GM19025 (cell line): ENCODE measurements at regions not wholly inside any gene's neighbourhood (a gene's known extent, or its start where the extent isn't known, plus 50 kb on each side); places are given as distances from the start of the nearest gene placed in this dataset.
"Not testable (repeated sequence)": the region's sequence is repeated elsewhere in the genome, so short reads cannot be mapped to it uniquely, and the experiment has no call there.

Experiments used
- ATAC-seq: cut with Tn5 transposase; IDR thresholded peaks from one replicate; pipeline ENCODE4 v1.9.1; 2021; ENCODE audit warnings: mild to moderate bottlenecking, low read depth, moderate library complexity; ENCODE audit not compliant: unreplicated experiment

GRCh38 chr9:67331634-67332033 lies 339.3 kb upstream of the SPATA31A3 start:
- not testable (repeated sequence) for ATAC-seq

DNA sequence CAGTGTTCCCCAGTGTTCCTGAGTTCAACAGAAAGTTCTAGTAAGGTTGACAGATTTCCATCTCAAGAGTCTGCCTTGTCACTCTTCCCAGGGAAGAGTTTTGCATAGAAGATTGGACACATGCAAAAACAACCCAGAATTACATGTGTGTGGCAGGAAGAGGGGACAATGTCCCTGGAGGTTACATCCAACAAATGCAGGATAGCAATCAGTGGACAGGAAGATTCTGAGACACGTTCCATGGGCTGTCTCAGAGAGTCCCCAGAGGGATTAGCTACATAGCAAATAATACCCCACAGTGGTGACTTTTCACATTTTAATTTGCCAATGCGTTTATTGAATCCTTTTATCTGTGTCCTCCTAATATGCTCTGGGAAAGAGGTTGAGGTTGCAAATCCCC lies 321.1 kb upstream of the SPATA31A3 start:
- ATAC-seq, result not testable (repeated sequence)

- ATAC-seq, result not testable (repeated sequence)
These were observed 320.2 kb upstream of the SPATA31A3 start for GRCh38 chr9:67312504-67312903.

- ATAC-seq, result not testable (repeated sequence)
These were observed 314.8 kb upstream of the SPATA31A3 start for GRCh38 chr9:67307109-67307508.

DNA sequence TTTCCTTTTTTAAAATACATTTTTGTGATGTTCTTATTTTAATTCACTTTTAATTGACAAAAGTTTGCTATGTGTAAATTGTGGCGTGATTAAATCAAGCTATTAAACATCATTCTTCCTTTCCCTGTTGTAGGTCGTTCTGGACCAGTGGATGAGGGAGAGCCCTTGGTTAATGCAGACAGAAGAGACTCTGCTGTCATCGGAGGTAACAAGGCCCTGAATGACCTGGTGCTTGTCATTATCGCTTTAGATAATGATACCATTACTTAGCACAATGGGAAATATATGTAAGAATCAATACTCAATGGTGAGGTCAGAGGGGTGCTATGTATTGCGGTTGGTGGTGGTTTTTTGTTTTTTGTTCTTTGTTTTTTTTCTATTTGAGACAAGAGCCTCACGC lies 296.4 kb upstream of the SPATA31A3 start:
- ATAC-seq, result not testable (repeated sequence)

- ATAC-seq, result not testable (repeated sequence)
These were observed 295.9 kb upstream of the SPATA31A3 start for GRCh38 chr9:67288117-67288735.

DNA sequence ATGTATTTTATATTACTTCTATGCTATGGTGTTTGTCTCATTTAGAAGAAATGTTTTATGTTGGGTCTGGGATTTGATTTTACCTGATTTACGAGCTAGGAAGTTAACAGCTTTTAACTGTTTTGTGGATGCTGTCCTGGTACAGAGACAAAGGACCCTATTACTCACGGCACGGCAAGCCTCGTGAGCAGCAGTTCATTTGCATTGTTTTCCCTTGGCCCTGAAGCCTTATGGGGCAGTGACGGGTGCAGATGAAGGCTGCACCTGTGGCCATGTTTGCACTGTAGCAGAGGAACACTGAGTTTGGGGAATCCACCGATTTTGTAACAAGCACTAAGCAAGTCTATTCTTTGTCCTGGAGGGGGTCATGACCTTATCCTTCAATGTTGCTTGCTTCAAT lies 291.9 kb upstream of the SPATA31A3 start:
- not testable (repeated sequence) for ATAC-seq

DNA sequence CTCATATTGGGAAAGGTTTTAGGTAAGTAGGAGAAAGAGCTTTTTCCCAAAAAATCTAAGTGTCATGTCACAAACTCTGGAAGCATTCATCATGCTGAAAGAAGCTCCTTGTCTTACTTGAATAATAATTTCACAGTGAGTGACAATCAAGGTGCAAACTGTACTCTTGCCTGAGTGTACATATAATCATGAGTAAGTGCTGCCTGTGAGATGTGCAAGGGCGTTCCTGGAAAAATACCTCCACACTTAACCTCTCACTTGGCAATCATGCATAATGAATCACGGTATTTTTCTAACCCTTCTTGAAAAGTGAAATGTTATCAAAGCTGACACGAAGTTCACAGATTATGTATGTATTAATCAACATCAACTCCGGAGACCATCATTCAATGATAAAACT lies 289.2 kb upstream of the SPATA31A3 start:
- not testable (repeated sequence) for ATAC-seq

- not testable (repeated sequence) for ATAC-seq
These were observed 277.3 kb upstream of the SPATA31A3 start for GRCh38 chr9:67269692-67270091.

DNA sequence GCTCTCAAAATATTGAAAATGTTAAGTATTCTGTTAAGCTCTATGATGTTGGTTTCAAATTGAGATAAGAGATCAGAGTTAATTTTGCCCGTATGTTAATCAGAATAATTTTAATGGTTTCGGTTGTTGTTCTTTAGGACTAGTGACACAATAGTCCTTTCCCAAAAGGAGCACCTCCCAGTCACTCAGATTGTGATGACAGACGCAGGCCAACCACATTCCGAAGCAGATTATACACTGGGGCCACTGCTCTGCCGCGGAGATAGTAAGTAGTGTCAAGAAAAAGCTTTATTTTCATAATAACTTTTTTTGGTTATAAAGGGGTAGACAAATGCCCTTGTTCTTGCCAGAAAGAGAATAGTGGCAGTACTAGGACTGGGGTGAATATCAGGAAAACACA lies 265.5 kb upstream of the SPATA31A3 start:
- not testable (repeated sequence) for ATAC-seq

DNA sequence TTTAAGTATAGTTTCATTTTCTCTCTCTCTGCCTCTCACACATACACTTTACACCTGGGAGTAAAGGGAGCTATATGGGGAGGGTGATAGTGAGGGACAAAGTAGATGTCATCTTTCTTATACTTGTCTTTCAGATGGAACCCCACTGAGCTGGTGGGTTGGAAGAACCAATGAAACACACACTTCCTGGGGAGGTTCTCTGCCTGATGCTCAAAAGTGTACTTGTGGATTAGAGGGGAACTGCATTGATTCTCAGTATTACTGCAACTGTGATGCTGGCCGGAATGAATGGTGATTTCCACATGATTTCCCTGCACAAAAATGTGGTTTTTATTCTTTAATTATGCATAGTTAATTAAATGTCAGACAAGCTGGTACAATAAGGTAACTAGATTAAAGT lies 256.6 kb upstream of the SPATA31A3 start:
- ATAC-seq, result not testable (repeated sequence)

- not testable (repeated sequence) for ATAC-seq
These were observed 219.7 kb upstream of the SPATA31A3 start for GRCh38 chr9:67212073-67212472.

- not testable (repeated sequence) for ATAC-seq
These were observed 218.5 kb upstream of the SPATA31A3 start for GRCh38 chr9:67210842-67211241.

DNA sequence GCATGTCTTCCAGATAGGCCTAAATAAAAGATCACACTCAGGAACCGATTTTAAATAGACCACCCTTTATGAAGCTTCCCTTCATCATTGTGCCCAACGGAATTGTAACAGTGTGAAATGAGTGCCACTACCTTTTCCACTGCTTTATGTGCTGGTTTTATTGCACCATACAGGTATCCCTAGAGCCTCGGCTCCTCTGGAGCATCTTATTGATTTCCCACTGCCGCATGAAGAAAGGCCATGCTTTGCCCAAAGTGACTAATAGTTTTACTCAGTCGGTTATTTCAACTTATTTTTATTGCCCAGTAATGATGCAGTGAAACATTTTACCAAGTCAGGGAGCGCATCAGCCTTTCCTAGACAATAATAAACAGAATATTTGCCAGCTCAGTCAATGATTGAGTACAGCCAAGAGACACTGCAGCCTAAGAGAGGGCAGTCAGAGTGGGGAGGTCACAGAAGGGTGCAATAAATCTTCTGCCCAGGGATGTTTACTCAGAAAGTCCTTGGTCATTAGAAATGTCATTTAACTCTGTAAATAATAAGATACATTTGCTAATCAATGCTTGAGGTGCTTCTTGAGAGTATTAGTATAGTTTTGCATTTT lies 216.6 kb upstream of the SPATA31A3 start:
- not testable (repeated sequence) for ATAC-seq

DNA sequence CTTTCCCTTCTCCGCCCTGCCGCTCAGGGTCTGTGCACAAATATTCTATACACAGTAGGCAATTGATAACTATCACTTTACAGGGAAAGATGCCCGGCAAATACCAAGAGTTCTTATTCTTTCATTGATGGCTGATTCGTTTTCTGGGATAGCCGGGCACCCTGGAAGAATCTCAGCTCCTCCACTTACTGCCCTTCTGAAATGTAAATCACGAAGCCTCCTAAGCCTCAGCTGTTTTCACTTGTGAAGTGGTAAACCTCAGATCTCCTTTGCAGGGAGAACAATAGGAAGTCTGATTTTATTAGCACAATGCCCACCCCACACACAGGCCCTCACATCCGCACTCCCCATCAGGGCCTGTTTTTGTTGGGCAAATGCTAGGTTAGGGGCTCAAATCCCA lies 203.8 kb upstream of the SPATA31A3 start:
- ATAC-seq, result not testable (repeated sequence)

GRCh38 chr9:67195357-67195756 lies 203.0 kb upstream of the SPATA31A3 start:
- ATAC-seq, result not testable (repeated sequence)

GRCh38 chr9:67179185-67179584 lies 186.8 kb upstream of the SPATA31A3 start:
- not testable (repeated sequence) for ATAC-seq

- not testable (repeated sequence) for ATAC-seq
These were observed 182.8 kb upstream of the SPATA31A3 start for GRCh38 chr9:67175167-67175566.

DNA sequence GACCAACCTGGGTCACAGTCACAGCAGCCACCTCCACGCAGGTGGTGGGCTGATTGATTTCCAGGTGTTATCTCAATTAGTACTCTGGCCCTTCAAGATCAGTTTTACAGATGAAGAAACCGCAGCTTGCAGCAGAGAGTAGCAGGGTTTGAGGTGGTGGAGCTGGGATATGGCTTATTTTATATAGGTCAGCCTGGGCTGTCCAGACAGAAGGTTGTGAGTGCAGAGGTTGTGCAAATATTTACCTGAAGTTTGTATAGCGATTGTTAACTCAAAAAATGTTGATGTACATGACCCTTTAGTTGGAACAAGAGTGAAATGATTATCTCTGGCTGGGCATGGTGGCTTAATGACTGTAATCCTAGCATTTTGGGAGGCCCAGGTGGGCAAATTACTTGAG lies 179.4 kb upstream of the SPATA31A3 start:
- ATAC-seq, result not testable (repeated sequence)

- not testable (repeated sequence) for ATAC-seq
These were observed 176.3 kb upstream of the SPATA31A3 start for GRCh38 chr9:67168530-67169157.

DNA sequence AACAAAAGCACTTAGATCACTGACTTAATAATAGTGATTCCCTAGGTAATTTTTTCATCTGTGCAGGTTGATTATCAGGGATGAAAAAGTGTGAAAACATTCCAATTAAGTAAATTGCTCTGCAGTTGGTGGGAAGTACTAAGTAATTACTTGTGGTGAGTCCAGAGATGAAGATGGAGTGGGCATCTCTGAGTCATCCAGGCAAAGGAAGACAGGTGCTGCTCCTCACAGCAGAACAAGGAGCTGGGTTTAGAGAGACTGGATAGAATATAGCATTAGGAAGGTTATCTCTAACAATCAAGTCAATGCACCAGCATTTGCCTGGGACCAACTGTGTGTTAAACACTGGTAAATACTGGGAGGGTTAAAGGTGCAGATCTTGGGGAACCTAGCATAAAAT lies 174.0 kb upstream of the SPATA31A3 start:
- not testable (repeated sequence) for ATAC-seq

DNA sequence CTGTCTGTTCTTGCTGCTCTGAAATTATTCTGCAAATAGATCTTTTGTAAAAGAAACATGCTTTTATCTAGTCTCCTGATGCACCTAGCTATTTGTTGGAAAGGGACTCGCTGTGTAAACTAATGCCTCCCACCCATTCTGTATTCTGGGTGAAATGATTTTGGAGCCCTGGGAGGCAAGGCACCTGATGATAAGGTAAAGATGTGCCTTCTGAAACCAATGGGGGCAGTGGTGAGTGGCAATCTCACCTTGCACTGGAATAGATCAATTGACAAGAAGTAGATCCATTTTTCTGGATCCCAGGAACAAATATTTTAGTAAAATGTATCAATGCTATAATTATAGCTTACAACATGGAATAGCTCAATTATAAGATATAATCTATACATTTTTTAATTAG lies 170.5 kb upstream of the SPATA31A3 start:
- not testable (repeated sequence) for ATAC-seq
